HepG2 (cell line): ENCODE measurements at regions not wholly inside any gene's neighbourhood (a gene's known extent, or its start where the extent isn't known, plus 50 kb on each side); places are given as distances from the start of the nearest gene placed in this dataset.

Source experiments
- ATAC-seq: fragments of 200-7000 bp; cut with Tn5 transposase; 3 replicates; pipeline ENCODE4 v1.9.1; 2020; ENCODE audit warnings: mild to moderate bottlenecking, moderate library complexity
- BruUV-seq: library from RNA; stranded (reverse); fragments of 400-500 nt; replicated peaks from 2 replicates; lab custom pipeline; 2021; lab: Mats Ljungman, UMichigan
- CTCF ChIA-PET: fragments of 300-600 bp; formaldehyde crosslinking; extraction: SDS; loops from one replicate; lab custom pipeline; 2021; ENCODE audit warnings: low total read pairs, inconsistent platforms, low intra/inter-chr PET ratio; lab: Yijun Ruan, JAX
- POLR2A ChIA-PET: fragments of 350-600 bp; sonication (Branson Sonifier 250); formaldehyde crosslinking; loops from one replicate; lab custom pipeline; 2020; ENCODE audit warnings: antibody characterized with exemption, inconsistent platforms; lab: Yijun Ruan, JAX
- DNase-seq: peaks from one replicate; pipeline ENCODE4 v3.0.0-alpha.2; 2015; ENCODE audit warnings: low spot score
- FAIRE-seq: peaks from 3 replicates; lab custom pipeline; 2011; peaks lifted over from hg19 to GRCh38; lab: Jason Lieb, UNC
- H2AFZ ChIP-seq: one replicate; pipeline ENCODE4 v1.6.1; 2011; ENCODE audit warnings: low read length, inconsistent platforms
- H3K27ac ChIP-seq: fragments of 300-600 bp; 3 replicates; pipeline ENCODE4 v1.8.0; 2011; ENCODE audit warnings: mixed run types, mild to moderate bottlenecking, mixed read lengths, low read length, inconsistent platforms; ENCODE audit not compliant: insufficient read depth; ENCODE audit errors: extremely low read length
- H3K27me3 ChIP-seq, 2 experiments: fragments of 200-600 bp in 1 of 2; 2 replicates in 1 of 2; 3 replicates in 1 of 2; pipeline versions ENCODE4 v1.6.0 to v1.8.0; 2011; ENCODE audit warnings: low read length in 2 of 2, mild to moderate bottlenecking in 2 of 2, moderate library complexity in 2 of 2, inconsistent platforms in 1 of 2; ENCODE audit not compliant: insufficient read depth in 2 of 2, control insufficient read depth in 1 of 2
- H3K36me3 ChIP-seq, 2 experiments: fragments of 200-600 bp in 1 of 2; replicated peaks in 1 of 2; 2 replicates in 1 of 2; 3 replicates in 1 of 2; pipeline versions ENCODE4 v1.5.1 to v1.8.0; 2011; ENCODE audit warnings: low read length in 2 of 2, inconsistent platforms in 1 of 2; ENCODE audit not compliant: insufficient read depth in 2 of 2, control insufficient read depth in 1 of 2
- H3K4me1 ChIP-seq: 2 replicates; pipeline ENCODE4 v1.5.1; 2012; ENCODE audit warnings: low read length, inconsistent platforms; ENCODE audit not compliant: insufficient read depth
- H3K4me2 ChIP-seq: 2 replicates; pipeline ENCODE4 v1.6.0; 2011; ENCODE audit warnings: low read depth, low read length, inconsistent platforms
- H3K4me3 ChIP-seq, 3 experiments: fragments of 200-600 bp in 1 of 3; sonication (generic), shearing (Covaris generic) in 1 of 3; replicated peaks in 1 of 3; 2 replicates each; pipeline ENCODE4 v1.5.1; 2011 to 2016; ENCODE audit warnings: low read length in 3 of 3, inconsistent platforms in 2 of 3, low read depth in 2 of 3, mild to moderate bottlenecking in 2 of 3, control low read depth in 1 of 3, mixed read lengths in 1 of 3; ENCODE audit not compliant: insufficient read depth in 1 of 3
- H3K79me2 ChIP-seq: one replicate; pipeline ENCODE4 v1.6.1; 2011; ENCODE audit warnings: low read length, inconsistent platforms; ENCODE audit not compliant: insufficient read depth
- H3K9ac ChIP-seq: 2 replicates; pipeline ENCODE4 v1.6.0; 2011; ENCODE audit warnings: mild to moderate bottlenecking, low read depth, low read length, inconsistent platforms; ENCODE audit not compliant: insufficient read depth
- H3K9me3 ChIP-seq: 2 replicates; pipeline ENCODE4 v1.5.1; 2012; ENCODE audit warnings: mild to moderate bottlenecking, low read length
- H4K20me1 ChIP-seq: 2 replicates; pipeline ENCODE4 v1.6.0; 2011; ENCODE audit warnings: inconsistent platforms, mild to moderate bottlenecking, low read length, moderate library complexity; ENCODE audit not compliant: insufficient read depth
- GATAD1 ChIP-seq: IDR thresholded peaks from 2 replicates; pipeline ENCODE4 v1.6.1; 2016; ENCODE audit warnings: missing genetic modification reagents, missing compliant biosample characterization
- HHEX ChIP-seq: IDR thresholded peaks from 2 replicates; pipeline ENCODE4 v1.6.1; 2016; ENCODE audit warnings: control low read depth
- JDP2 ChIP-seq: sonication (generic); formaldehyde crosslinking; IDR thresholded peaks from 2 replicates; pipeline ENCODE4 v1.8.1; 2022; ENCODE audit warnings: missing genetic modification reagents, borderline replicate concordance
- MTA1 ChIP-seq: sonication (generic); formaldehyde crosslinking; IDR thresholded peaks from 2 replicates; pipeline ENCODE4 v1.4.0; 2020; ENCODE audit warnings: missing genetic modification reagents, mild to moderate bottlenecking, borderline replicate concordance
- PTBP1 ChIP-seq: fragments of 200-400 bp; formaldehyde crosslinking; IDR thresholded peaks from 2 replicates; pipeline ENCODE4 v1.6.1; 2018; ENCODE audit warnings: low read length, low read depth; ENCODE audit not compliant: poor library complexity, severe bottlenecking
- RFX5 ChIP-seq: IDR thresholded peaks from 2 replicates; pipeline ENCODE4 v1.6.1; 2011; ENCODE audit warnings: low read depth, low read length, improper control_type of control experiment
- SRSF9 ChIP-seq: fragments of 200-400 bp; formaldehyde crosslinking; IDR thresholded peaks from 2 replicates; pipeline ENCODE4 v1.6.1; 2018; ENCODE audit warnings: borderline replicate concordance, mild to moderate bottlenecking, low read depth, low read length; ENCODE audit not compliant: insufficient read depth, poor library complexity, severe bottlenecking
- ZBTB34 ChIP-seq: sonication (generic); formaldehyde crosslinking; IDR thresholded peaks from 2 replicates; pipeline ENCODE4 v1.8.0; 2022; ENCODE audit warnings: mild to moderate bottlenecking, missing genetic modification reagents
- ZNF138 ChIP-seq: sonication (generic); formaldehyde crosslinking; IDR thresholded peaks from 2 replicates; pipeline ENCODE4 v1.5.0; 2020; ENCODE audit warnings: mild to moderate bottlenecking, low read depth, missing genetic modification reagents
- ZNF367 ChIP-seq: sonication (generic); formaldehyde crosslinking; IDR thresholded peaks from 2 replicates; pipeline ENCODE4 v1.4.0; 2020; ENCODE audit warnings: missing genetic modification reagents, borderline replicate concordance
- in situ Hi-C: cut with HindIII; loops from 2 replicates; pipeline ENCODE4 v1.10.0; 2017; ENCODE audit warnings: low pct_unique_long_range_greater_than_20kb; ENCODE audit not compliant: extremely low pct_ligation_motif_present
- intact Hi-C: fragments of 100-400 bp; cut with micrococcal nuclease; formaldehyde crosslinking; loops from one replicate; pipeline ENCODE4 v1.10.0; 2022; ENCODE audit not compliant: unreplicated experiment
- TF ChIP-seq, protein P1 (sequence below): IDR thresholded peaks from 2 replicates; pipeline ENCODE4 v1.6.1; 2016; ENCODE audit warnings: low read depth, missing genetic modification reagents, missing compliant biosample characterization
- TF ChIP-seq, protein P2 (sequence below): IDR thresholded peaks from 2 replicates; pipeline ENCODE4 v1.6.1; 2016; ENCODE audit warnings: low read depth, borderline replicate concordance

GRCh38 chr10:21079330-21079658 lies 182.2 kb upstream of the NEBL start:
- no peak overlapping the region for H3K27ac ChIP-seq
- intact Hi-C loops: loop anchor here (5.0 to 10.0 kb wide), 2 partner anchors 416 to 1568 kb away; no protein-coding TSS in a partner anchor
- FAIRE-seq (no peak), ATAC-seq (no peak), DNase-seq (no peak)
- no peak overlapping the region for H3K4me2 ChIP-seq
- no peaks in the 10 kb centered on the region for H3K9me3 ChIP-seq
- H2AFZ ChIP-seq: no peak overlapping the region
- CTCF ChIA-PET: interaction anchor here (2.5 kb wide), 1 partner anchor 191 kb away, joined by 32 read pairs; no protein-coding TSS in a partner anchor
- H3K27me3 ChIP-seq: no peaks in the 10 kb centered on the region
- no peaks in the 10 kb centered on the region for H3K4me1 ChIP-seq
- BruUV-seq: no TSS peak
- in situ Hi-C loops: loop anchor here (5.0 kb wide), 1 partner anchor 188 kb away; no protein-coding TSS in a partner anchor
- POLR2A ChIA-PET: no interaction called here
- H3K4me3 ChIP-seq: no peak overlapping the region
- TF ChIP-seq HHEX (CRISPR knock-in tag) (no peak), PTBP1 (no peak), SRSF9 (no peak), MTA1 (CRISPR knock-in tag) (no peak), RFX5 (no peak), GATAD1 (CRISPR knock-in tag) (no peak), JDP2 (CRISPR knock-in tag) (no peak), ZNF138 (CRISPR knock-in tag) (no peak), ZNF367 (CRISPR knock-in tag) (no peak), ZBTB34 (CRISPR knock-in tag) (no peak)
- TF ChIP-seq, protein P1, sequence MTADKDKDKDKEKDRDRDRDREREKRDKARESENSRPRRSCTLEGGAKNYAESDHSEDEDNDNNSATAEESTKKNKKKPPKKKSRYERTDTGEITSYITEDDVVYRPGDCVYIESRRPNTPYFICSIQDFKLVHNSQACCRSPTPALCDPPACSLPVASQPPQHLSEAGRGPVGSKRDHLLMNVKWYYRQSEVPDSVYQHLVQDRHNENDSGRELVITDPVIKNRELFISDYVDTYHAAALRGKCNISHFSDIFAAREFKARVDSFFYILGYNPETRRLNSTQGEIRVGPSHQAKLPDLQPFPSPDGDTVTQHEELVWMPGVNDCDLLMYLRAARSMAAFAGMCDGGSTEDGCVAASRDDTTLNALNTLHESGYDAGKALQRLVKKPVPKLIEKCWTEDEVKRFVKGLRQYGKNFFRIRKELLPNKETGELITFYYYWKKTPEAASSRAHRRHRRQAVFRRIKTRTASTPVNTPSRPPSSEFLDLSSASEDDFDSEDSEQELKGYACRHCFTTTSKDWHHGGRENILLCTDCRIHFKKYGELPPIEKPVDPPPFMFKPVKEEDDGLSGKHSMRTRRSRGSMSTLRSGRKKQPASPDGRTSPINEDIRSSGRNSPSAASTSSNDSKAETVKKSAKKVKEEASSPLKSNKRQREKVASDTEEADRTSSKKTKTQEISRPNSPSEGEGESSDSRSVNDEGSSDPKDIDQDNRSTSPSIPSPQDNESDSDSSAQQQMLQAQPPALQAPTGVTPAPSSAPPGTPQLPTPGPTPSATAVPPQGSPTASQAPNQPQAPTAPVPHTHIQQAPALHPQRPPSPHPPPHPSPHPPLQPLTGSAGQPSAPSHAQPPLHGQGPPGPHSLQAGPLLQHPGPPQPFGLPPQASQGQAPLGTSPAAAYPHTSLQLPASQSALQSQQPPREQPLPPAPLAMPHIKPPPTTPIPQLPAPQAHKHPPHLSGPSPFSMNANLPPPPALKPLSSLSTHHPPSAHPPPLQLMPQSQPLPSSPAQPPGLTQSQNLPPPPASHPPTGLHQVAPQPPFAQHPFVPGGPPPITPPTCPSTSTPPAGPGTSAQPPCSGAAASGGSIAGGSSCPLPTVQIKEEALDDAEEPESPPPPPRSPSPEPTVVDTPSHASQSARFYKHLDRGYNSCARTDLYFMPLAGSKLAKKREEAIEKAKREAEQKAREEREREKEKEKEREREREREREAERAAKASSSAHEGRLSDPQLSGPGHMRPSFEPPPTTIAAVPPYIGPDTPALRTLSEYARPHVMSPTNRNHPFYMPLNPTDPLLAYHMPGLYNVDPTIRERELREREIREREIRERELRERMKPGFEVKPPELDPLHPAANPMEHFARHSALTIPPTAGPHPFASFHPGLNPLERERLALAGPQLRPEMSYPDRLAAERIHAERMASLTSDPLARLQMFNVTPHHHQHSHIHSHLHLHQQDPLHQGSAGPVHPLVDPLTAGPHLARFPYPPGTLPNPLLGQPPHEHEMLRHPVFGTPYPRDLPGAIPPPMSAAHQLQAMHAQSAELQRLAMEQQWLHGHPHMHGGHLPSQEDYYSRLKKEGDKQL (CRISPR knock-in tag): no peak
- TF ChIP-seq, protein P2, sequence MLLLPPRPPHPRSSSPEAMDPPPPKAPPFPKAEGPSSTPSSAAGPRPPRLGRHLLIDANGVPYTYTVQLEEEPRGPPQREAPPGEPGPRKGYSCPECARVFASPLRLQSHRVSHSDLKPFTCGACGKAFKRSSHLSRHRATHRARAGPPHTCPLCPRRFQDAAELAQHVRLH: no peak
- no peaks in the 10 kb centered on the region for H3K79me2 ChIP-seq
- H3K9ac ChIP-seq: no peak overlapping the region
- H3K36me3 ChIP-seq: no peaks in the 10 kb centered on the region
- H4K20me1 ChIP-seq: no peaks in the 10 kb centered on the region
